Neural progenitor cell (in vitro differentiated cells): ENCODE measurements at regions not wholly inside any gene's neighbourhood (a gene's known extent, or its start where the extent isn't known, plus 50 kb on each side); places are given as distances from the start of the nearest gene placed in this dataset.

ENCODE experiments used
- DNase-seq: peaks from one replicate; pipeline ENCODE4 v3.0.0-alpha.2; 2016; ENCODE audit warnings: low spot score
- H2AFZ ChIP-seq: fragments of 200-600 bp; sonication (generic); replicated peaks from 2 replicates; pipeline ENCODE4 v1.6.1; 2016; ENCODE audit warnings: antibody characterized with exemption
- H3F3A ChIP-seq: fragments of 200-600 bp; sonication (generic); 2 replicates; pipeline ENCODE4 v1.6.1; 2016; ENCODE audit warnings: antibody characterized with exemption, low read depth
- H3K27ac ChIP-seq: fragments of 200-600 bp; sonication (generic); 2 replicates; pipeline ENCODE4 v1.5.1; 2016; ENCODE audit warnings: mild to moderate bottlenecking
- H3K27me3 ChIP-seq: fragments of 200-600 bp; sonication (generic); 2 replicates; pipeline ENCODE4 v1.6.1; 2016; ENCODE audit warnings: mild to moderate bottlenecking, moderate library complexity
- H3K36me3 ChIP-seq: fragments of 200-600 bp; sonication (generic); 2 replicates; pipeline ENCODE4 v1.5.1; 2016
- H3K4me1 ChIP-seq: fragments of 200-600 bp; sonication (generic); 2 replicates; pipeline ENCODE4 v1.6.1; 2016; ENCODE audit warnings: mixed run types
- H3K4me2 ChIP-seq: fragments of 200-600 bp; sonication (generic); 2 replicates; pipeline ENCODE4 v1.6.1; 2016
- H3K4me3 ChIP-seq: fragments of 200-600 bp; sonication (generic); 2 replicates; pipeline ENCODE4 v1.5.1; 2016
- H3K79me2 ChIP-seq: fragments of 200-600 bp; sonication (generic); 2 replicates; pipeline ENCODE4 v1.6.1; 2016; ENCODE audit warnings: low read depth
- H3K9ac ChIP-seq: fragments of 200-600 bp; sonication (generic); 2 replicates; pipeline ENCODE4 v1.6.1; 2016
- H3K9me3 ChIP-seq: fragments of 200-600 bp; sonication (generic); 2 replicates; pipeline ENCODE4 v1.5.1; 2016; ENCODE audit warnings: low read depth
- H4K20me1 ChIP-seq: fragments of 200-600 bp; sonication (generic); 2 replicates; pipeline ENCODE4 v1.6.1; 2016; ENCODE audit warnings: low read depth
- H3K27ac Mint-ChIP-seq: 3 replicates; pipeline ENCODE4 v1.8.0; 2021; ENCODE audit warnings: mixed read lengths
- H3K27me3 Mint-ChIP-seq: 2 replicates; pipeline ENCODE4 v1.8.0; 2022; ENCODE audit warnings: low read depth, mild to moderate bottlenecking, inconsistent platforms, moderate library complexity, mixed read lengths; ENCODE audit not compliant: insufficient read depth
- H3K36me3 Mint-ChIP-seq: 3 replicates; pipeline ENCODE4 v1.8.0; 2021; ENCODE audit warnings: mixed read lengths
- H3K4me1 Mint-ChIP-seq: 3 replicates; pipeline ENCODE4 v1.8.0; 2021; ENCODE audit warnings: mixed read lengths
- H3K4me3 Mint-ChIP-seq: 3 replicates; pipeline ENCODE4 v1.8.0; 2021; ENCODE audit warnings: mild to moderate bottlenecking, moderate library complexity, mixed read lengths
- H3K9me3 Mint-ChIP-seq: 3 replicates; pipeline ENCODE4 v1.8.0; 2020; ENCODE audit warnings: mixed read lengths
- CTCF ChIP-seq: fragments of 200-600 bp; sonication (generic); IDR thresholded peaks from 2 replicates; pipeline ENCODE4 v1.5.1; 2017; ENCODE audit warnings: antibody characterized with exemption, mild to moderate bottlenecking
- EZH2 ChIP-seq: fragments of 200-600 bp; sonication (generic); IDR thresholded peaks from 2 replicates; pipeline ENCODE4 v1.6.1; 2017; ENCODE audit warnings: antibody characterized with exemption, mild to moderate bottlenecking, moderate library complexity
- EZH2phosphoT487 ChIP-seq: fragments of 200-600 bp; sonication (generic); IDR thresholded peaks from 2 replicates; pipeline ENCODE4 v1.6.1; 2017; ENCODE audit warnings: antibody characterized with exemption

- Histone ChIP-seq H4K20me1 (no peaks in the 10 kb centered on the region), H3K27ac (no peak overlapping the region), H3K9me3 (no peaks in the 10 kb centered on the region), H3K4me1 (no peaks in the 10 kb centered on the region), H3K27me3 (no peaks in the 10 kb centered on the region), H3K79me2 (no peaks in the 10 kb centered on the region), H2AFZ (no peak overlapping the region), H3K36me3 (peaks cover 9% of the 10 kb centered on the region), H3F3A (no peaks in the 10 kb centered on the region), H3K4me2 (no peak overlapping the region), H3K4me3 (no peak overlapping the region), H3K9ac (no peak overlapping the region)
- H3K4me1 Mint-ChIP-seq = no peaks in the 10 kb centered on the region
- H3K36me3 Mint-ChIP-seq = no peaks in the 10 kb centered on the region
- no peak for DNase-seq
- peaks cover 2% of the 10 kb centered on the region for H3K27me3 Mint-ChIP-seq
- TF ChIP-seq EZH2phosphoT487 (no peak), EZH2 (no peak), CTCF (no peak)
- peaks cover 13% of the 10 kb centered on the region for H3K9me3 Mint-ChIP-seq
- H3K4me3 Mint-ChIP-seq = no peak overlapping the region
- no peak overlapping the region for H3K27ac Mint-ChIP-seq
Observed at GRCh38 chr14:71834284-71835204, 97.7 kb upstream of the RGS6 start.

- no peaks in the 10 kb centered on the region for H3K36me3 Mint-ChIP-seq
- Histone ChIP-seq H3K27me3 (no peaks in the 10 kb centered on the region), H3K4me2 (no peak overlapping the region), H3K4me1 (peaks cover 8% of the 10 kb centered on the region), H3K9ac (no peak overlapping the region), H4K20me1 (no peaks in the 10 kb centered on the region), H3K79me2 (no peaks in the 10 kb centered on the region), H3F3A (peaks cover 13% of the 10 kb centered on the region), H3K4me3 (no peak overlapping the region), H3K9me3 (no peaks in the 10 kb centered on the region), H3K27ac (no peak overlapping the region), H2AFZ (no peak overlapping the region), H3K36me3 (no peaks in the 10 kb centered on the region)
- peaks cover 27% of the 10 kb centered on the region for H3K9me3 Mint-ChIP-seq
- peaks cover 2% of the 10 kb centered on the region for H3K27me3 Mint-ChIP-seq
- H3K4me1 Mint-ChIP-seq = peaks cover 8% of the 10 kb centered on the region
- TF ChIP-seq EZH2 = no peak
- no peak for TF ChIP-seq EZH2phosphoT487
- DNase-seq = peak; percentile 46
- H3K4me3 Mint-ChIP-seq = no peak overlapping the region
- H3K27ac Mint-ChIP-seq = peak overlapping the region; percentile 67
Observed at GRCh38 chr14:71852181-71852580, 80.0 kb upstream of the RGS6 start.

- H3K4me2 ChIP-seq = no peak overlapping the region
- peak; percentile 76 for TF ChIP-seq CTCF
- TF ChIP-seq EZH2phosphoT487 = no peak
- TF ChIP-seq EZH2 = no peak
- H3K27me3 Mint-ChIP-seq = no peaks in the 10 kb centered on the region
- no peak overlapping the region for H3K27ac ChIP-seq
- H2AFZ ChIP-seq = no peak overlapping the region
- peak; percentile 72 for DNase-seq
- peaks cover 3% of the 10 kb centered on the region for H3K4me1 ChIP-seq
- no peaks in the 10 kb centered on the region for H3K36me3 ChIP-seq
- H3K36me3 Mint-ChIP-seq = no peaks in the 10 kb centered on the region
- no peaks in the 10 kb centered on the region for H3K27me3 ChIP-seq
- H3K9me3 ChIP-seq = no peaks in the 10 kb centered on the region
- peaks cover 5% of the 10 kb centered on the region for H3F3A ChIP-seq
- H3K9me3 Mint-ChIP-seq = peaks cover 39% of the 10 kb centered on the region
- H3K4me3 Mint-ChIP-seq = no peak overlapping the region
- H3K79me2 ChIP-seq = no peaks in the 10 kb centered on the region
- H3K4me3 ChIP-seq = no peak overlapping the region
- H3K27ac Mint-ChIP-seq = no peak overlapping the region
- no peak overlapping the region for H3K9ac ChIP-seq
- H4K20me1 ChIP-seq = no peaks in the 10 kb centered on the region
- H3K4me1 Mint-ChIP-seq = peaks cover 8% of the 10 kb centered on the region
Observed at GRCh38 chr14:71855399-71856036, 76.7 kb upstream of the RGS6 start.
